Natural killer cell (primary cell): ENCODE measurements at regions not wholly inside any gene's neighbourhood (a gene's known extent, or its start where the extent isn't known, plus 50 kb on each side); places are given as distances from the start of the nearest gene placed in this dataset.

Source experiments
- ATAC-seq, 3 donors: fragments of 150-1000 bp in 2 of 3; fragments of 200-7000 bp in 1 of 3; cut with Tn5 transposase; 1 replicate in 1 of 3; 2 replicates in 2 of 3; pipeline ENCODE4 v1.10.0; 2021; ENCODE audit warnings: mild to moderate bottlenecking in 2 of 3, moderate library complexity in 2 of 3
- DNase-seq, 2 donors: peaks; one replicate each; pipeline versions ENCODE4 v3.0.0 to v3.0.0-alpha.2; 2013 to 2021; ENCODE audit warnings: mixed read lengths in 1 of 2
- H3K27ac ChIP-seq: one replicate; pipeline ENCODE4 v1.5.1; 2013; ENCODE audit warnings: mild to moderate bottlenecking, low read length
- H3K27me3 ChIP-seq: one replicate; pipeline ENCODE4 v1.6.1; 2013; ENCODE audit warnings: low read length; ENCODE audit not compliant: control insufficient read depth, insufficient read depth
- H3K36me3 ChIP-seq: one replicate; pipeline ENCODE4 v1.6.1; 2013; ENCODE audit warnings: low read length; ENCODE audit not compliant: control insufficient read depth, insufficient read depth
- H3K4me1 ChIP-seq: one replicate; pipeline ENCODE4 v1.6.1; 2013; ENCODE audit warnings: low read length; ENCODE audit not compliant: control insufficient read depth, insufficient read depth
- H3K4me3 ChIP-seq: one replicate; pipeline ENCODE4 v1.5.1; 2013; ENCODE audit warnings: low read length
- H3K9me3 ChIP-seq: one replicate; pipeline ENCODE4 v1.6.1; 2013; ENCODE audit warnings: low read length; ENCODE audit not compliant: control insufficient read depth, insufficient read depth
- H3K27ac Mint-ChIP-seq, 2 donors: one replicate each; pipeline ENCODE4 v1.8.0; 2022; ENCODE audit warnings: mild to moderate bottlenecking in 2 of 2, mixed read lengths in 2 of 2, moderate library complexity in 1 of 2
- H3K27me3 Mint-ChIP-seq, 2 donors: one replicate each; pipeline ENCODE4 v1.8.0; 2022; ENCODE audit warnings: low read depth in 2 of 2, mixed read lengths in 2 of 2
- H3K36me3 Mint-ChIP-seq: one replicate; pipeline ENCODE4 v1.8.0; 2022; ENCODE audit warnings: mixed read lengths
- H3K4me1 Mint-ChIP-seq, 2 donors: one replicate each; pipeline ENCODE4 v1.8.0; 2022; ENCODE audit warnings: mixed read lengths in 2 of 2
- H3K4me3 Mint-ChIP-seq: one replicate; pipeline ENCODE4 v1.8.0; 2022; ENCODE audit warnings: mild to moderate bottlenecking, moderate library complexity, mixed read lengths
- H3K9me3 Mint-ChIP-seq, 2 donors: one replicate each; pipeline ENCODE4 v1.8.0; 2022; ENCODE audit warnings: mixed read lengths in 2 of 2
- WGBS: methylation state at CpG from one replicate; pipeline ENCODE4 v1.1.7; 2013; ENCODE audit warnings: missing lambda C conversion rate; ENCODE audit not compliant: insufficient coverage; 5-methylcytosine and 5-hydroxymethylcytosine counted together
- intact Hi-C: fragments of 100-400 bp; cut with micrococcal nuclease; formaldehyde crosslinking; loops from one replicate; pipeline ENCODE4 v1.14.2; 2022
- TF ChIP-seq, protein P1 (sequence below): fragments of 200-600 bp; IDR thresholded peaks from one replicate; pipeline ENCODE4 v1.8.0; 2022; ENCODE audit warnings: antibody characterized with exemption

DNA sequence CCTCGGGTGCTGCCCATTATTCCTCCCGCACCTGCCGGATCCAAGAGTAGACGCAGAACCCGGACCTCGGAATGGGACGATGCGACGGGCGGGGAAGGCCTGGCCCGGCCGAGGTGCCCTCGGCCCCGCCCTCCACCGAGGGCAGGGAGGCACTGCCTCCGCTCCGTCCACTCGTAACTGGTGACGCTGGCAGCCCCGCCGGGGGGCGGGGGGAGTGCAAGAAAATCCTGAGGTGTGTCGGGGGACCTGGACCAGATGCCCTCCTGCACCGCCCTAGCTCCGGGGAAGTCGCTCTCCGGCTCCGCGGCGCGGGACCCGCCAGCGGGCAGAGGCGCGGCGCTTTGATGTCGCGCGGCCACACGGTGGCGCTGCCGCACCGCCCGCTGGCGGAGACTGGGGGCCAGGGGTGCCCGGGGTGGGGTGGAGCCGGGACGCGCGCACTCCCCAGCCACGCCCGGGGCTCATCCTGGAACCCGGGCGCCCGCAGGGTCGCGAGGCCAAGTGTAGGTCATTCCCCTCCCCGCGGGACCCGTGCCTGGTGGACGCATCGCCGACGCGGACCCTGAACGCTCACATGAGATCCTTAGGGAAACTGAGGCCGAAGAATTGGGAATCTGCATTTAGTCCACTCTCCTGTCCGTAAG is 202.8 kb downstream of the TTC8 start:
- TF ChIP-seq, protein P1, sequence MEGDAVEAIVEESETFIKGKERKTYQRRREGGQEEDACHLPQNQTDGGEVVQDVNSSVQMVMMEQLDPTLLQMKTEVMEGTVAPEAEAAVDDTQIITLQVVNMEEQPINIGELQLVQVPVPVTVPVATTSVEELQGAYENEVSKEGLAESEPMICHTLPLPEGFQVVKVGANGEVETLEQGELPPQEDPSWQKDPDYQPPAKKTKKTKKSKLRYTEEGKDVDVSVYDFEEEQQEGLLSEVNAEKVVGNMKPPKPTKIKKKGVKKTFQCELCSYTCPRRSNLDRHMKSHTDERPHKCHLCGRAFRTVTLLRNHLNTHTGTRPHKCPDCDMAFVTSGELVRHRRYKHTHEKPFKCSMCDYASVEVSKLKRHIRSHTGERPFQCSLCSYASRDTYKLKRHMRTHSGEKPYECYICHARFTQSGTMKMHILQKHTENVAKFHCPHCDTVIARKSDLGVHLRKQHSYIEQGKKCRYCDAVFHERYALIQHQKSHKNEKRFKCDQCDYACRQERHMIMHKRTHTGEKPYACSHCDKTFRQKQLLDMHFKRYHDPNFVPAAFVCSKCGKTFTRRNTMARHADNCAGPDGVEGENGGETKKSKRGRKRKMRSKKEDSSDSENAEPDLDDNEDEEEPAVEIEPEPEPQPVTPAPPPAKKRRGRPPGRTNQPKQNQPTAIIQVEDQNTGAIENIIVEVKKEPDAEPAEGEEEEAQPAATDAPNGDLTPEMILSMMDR = peak; percentile 74

DNA sequence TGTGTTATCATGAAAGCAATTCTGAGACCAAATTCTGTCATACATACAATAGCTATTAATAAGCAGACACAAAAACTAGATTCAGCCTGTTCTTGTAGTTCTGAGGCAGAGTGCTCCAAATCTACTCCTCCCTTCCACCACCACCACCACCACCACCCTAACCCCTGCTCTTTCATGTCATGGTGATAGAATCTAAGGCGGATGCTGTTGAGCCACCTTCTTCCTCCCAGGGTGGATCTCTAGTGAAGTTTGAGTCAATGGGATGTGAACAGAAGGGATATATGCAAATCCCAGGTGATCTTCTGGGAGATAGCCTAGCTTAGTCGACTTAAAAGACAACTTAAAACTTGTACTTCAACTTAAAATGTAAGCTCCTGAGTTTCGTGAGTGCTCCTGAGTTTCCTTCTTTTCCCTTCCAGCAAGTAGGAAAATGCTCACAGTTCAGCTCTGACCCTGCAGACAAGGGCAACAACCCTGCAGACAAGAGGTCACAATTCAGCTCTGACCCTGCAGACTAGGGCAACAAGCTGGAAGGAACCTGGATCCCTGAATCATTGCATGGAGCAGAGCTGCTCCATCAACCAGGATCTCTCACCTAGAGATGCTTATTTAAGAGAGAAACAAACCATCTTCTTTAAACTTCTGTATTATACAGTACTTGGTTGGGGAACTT is 204.1 kb downstream of the TTC8 start:
- no peaks in the 10 kb centered on the region for H3K36me3 ChIP-seq
- TF ChIP-seq, protein P1 = no peak
- Mint-ChIP-seq H3K4me1 (no peaks in the 10 kb centered on the region), H3K27me3 (peaks cover 44 to 60% of the 10 kb centered on the region in 2 donors), H3K9me3 (no peaks in the 10 kb centered on the region), H3K36me3 (no peaks in the 10 kb centered on the region), H3K27ac (no peak overlapping the region), H3K4me3 (peak overlapping the region; percentile 32)
- ATAC-seq (no peak), DNase-seq (peak in 1 of 2 donors; percentile 5)
- intact Hi-C loops = loop anchor here (10.0 kb wide), 1 partner anchor 1206 kb away; no protein-coding TSS in a partner anchor
- 81% methylated on average over 2 of the region's 3 CpGs for WGBS
- H3K27ac ChIP-seq = no peak overlapping the region
- H3K27me3 ChIP-seq = peaks cover 25% of the 10 kb centered on the region
- peaks cover 14% of the 10 kb centered on the region for H3K4me1 ChIP-seq
- H3K9me3 ChIP-seq = no peaks in the 10 kb centered on the region
- H3K4me3 ChIP-seq = no peak overlapping the region

More for the DNA sequence above, 202.8 kb downstream of the TTC8 start:
- Histone ChIP-seq H3K36me3 (no peaks in the 10 kb centered on the region), H3K27me3 (peaks cover 25% of the 10 kb centered on the region), H3K9me3 (no peaks in the 10 kb centered on the region), H3K4me3 (peak overlapping the region; percentile 38), H3K4me1 (peaks cover 14% of the 10 kb centered on the region), H3K27ac (no peak overlapping the region)
- ATAC-seq (peak; percentile 86 to 93 (median 91)), DNase-seq (peak; percentile 60 to 80)
- 2% methylated on average over 68 of the region's 68 CpGs for WGBS
- H3K36me3 Mint-ChIP-seq = no peaks in the 10 kb centered on the region
- H3K9me3 Mint-ChIP-seq = no peaks in the 10 kb centered on the region
- no peaks in the 10 kb centered on the region for H3K4me1 Mint-ChIP-seq
- peak overlapping the region; percentile 56 for H3K4me3 Mint-ChIP-seq
- H3K27me3 Mint-ChIP-seq = peaks cover 54 to 62% of the 10 kb centered on the region in 2 donors
- no peak overlapping the region for H3K27ac Mint-ChIP-seq
- intact Hi-C loops = loop anchor here (1.0 to 10.0 kb wide), 2 partner anchors 888 to 1208 kb away; no protein-coding TSS in a partner anchor

DNA sequence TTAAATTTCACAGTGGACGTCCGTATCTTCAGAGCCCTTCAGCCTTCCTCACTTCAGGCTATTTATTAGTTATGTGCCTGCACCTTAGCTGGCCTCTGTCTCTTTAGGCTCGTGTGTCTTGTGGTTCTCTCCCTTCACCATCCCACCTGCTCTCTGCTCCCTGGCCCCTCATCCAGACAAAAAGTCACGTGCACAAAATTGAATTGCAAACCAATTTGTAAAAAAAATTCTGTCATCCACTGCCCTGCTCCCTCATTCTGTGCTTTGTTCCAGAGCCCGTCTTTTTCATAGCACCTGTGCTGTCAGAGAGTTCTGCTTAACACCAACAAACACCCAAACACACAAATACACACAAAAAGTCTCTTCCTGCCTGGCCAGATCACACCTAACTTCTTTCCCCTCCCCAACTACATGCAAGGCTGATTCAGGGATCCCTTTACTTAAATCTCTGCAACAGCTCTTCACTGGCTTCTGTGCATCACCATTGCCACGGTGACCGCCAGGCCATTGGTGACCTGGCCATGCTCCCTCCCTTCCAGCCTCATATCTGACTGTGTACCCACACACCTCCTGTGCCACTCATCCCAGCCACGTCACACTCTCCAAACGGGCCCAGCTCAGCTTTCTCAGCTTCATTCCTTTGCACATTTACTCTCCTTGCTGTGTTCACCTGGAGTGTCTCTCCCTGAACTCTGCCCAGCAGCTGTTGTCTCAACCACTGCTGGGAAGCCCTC is 205.7 kb downstream of the TTC8 start:
- ATAC-seq = no peak
- Mint-ChIP-seq H3K27me3 (peaks cover 39 to 51% of the 10 kb centered on the region in 2 donors), H3K4me1 (no peaks in the 10 kb centered on the region), H3K27ac (no peak overlapping the region), H3K9me3 (no peaks in the 10 kb centered on the region), H3K36me3 (no peaks in the 10 kb centered on the region), H3K4me3 (no peak overlapping the region)
- Histone ChIP-seq H3K27me3 (peaks cover 23% of the 10 kb centered on the region), H3K4me1 (peaks cover 14% of the 10 kb centered on the region), H3K9me3 (no peaks in the 10 kb centered on the region), H3K36me3 (no peaks in the 10 kb centered on the region), H3K4me3 (no peak overlapping the region), H3K27ac (no peak overlapping the region)
- no peak for DNase-seq
- TF ChIP-seq, protein P1 = no peak
- 82% methylated on average over 9 of the region's 9 CpGs for WGBS
- intact Hi-C loops = loop anchor here (10.0 kb wide), 1 partner anchor 1205 kb away; no protein-coding TSS in a partner anchor
